Stimulated activated CD4-positive, alpha-beta T cell treated with anti-CD3 and anti-CD28 coated beads, Interleukin-4, amount 100 ng/mL, for 1 hour (primary cell): ENCODE measurements at regions not wholly inside any gene's neighbourhood (a gene's known extent, or its start where the extent isn't known, plus 50 kb on each side); places are given as distances from the start of the nearest gene placed in this dataset.
A peak's percentile ranks its signal among the peaks of the same experiment; 100 is the strongest.

Experiments
- DNase-seq: peaks from one replicate; pipeline ENCODE4 v3.0.0-alpha.2; 2020

DNA sequence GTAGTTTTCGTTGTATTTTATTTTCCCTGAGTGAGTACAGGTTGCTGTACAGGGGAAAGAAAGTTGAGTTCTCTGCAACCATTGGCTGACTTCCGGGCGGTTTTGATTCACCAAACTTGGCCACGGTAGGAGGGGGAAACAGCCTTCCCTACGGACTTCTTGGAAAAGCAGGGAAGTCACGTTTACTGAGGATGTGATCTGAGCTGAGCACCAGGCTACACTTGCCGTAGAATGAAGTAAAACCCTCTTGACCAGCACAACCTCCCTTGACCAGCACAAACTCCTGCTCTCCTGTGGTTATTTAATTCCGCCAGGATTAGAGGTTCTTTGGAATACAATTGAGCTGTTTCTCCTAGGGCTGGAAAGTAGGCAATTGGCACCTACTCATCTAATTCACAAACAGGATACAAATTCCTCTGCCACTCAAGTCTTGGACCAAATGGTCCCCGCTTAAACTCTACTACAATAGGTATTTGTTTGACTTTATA is 242.0 kb upstream of the RBFOX1 start:
- DNase-seq, result no peak

DNA sequence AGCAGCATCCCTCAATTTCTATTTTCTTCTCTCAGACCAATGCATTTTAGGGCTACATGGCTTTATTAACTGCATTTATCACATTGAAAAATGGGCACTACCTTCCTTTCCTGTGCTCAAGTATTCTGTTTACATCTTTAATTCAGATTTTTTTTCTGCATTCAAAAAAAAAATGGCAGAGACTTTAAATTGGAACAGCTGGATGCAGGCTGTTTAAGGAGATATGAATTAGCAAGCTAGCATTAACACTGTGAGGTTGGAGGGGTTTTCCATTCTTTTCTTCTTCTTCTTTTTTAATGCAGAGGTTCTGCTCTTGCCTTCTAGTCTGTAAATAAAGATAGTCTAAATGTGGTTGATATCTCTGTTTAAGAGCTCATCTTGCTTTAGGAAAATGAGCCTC is 242.9 kb upstream of the RBFOX1 start:
- no peak for DNase-seq

- no peak for DNase-seq
Observed at GRCh38 chr16:7088711-7089110, 243.9 kb upstream of the RBFOX1 start.

- DNase-seq, result no peak
Observed at GRCh38 chr16:7086822-7087616, 245.6 kb upstream of the RBFOX1 start.

DNA sequence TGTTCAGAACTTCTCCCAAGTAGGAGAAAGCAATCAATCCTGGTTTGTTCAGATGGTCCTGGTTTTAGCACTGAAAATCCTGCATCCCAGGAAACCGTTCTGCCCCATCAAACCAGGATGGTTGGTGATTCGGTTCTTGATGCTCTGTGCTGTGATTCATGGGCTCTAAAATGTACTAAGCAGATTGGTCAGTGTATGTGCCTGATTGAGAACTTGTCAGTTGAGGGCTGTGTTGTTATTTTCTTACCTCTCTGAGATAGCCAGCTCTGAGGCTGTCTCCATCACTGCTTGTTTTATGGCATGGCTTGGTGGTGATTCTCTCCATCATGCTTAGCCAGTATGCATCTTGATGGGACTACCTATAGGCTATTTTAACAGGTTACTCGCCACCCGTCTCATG is 246.9 kb upstream of the RBFOX1 start:
- no peak for DNase-seq

GRCh38 chr16:7083096-7083495 is 249.5 kb upstream of the RBFOX1 start:
- DNase-seq, result no peak

DNA sequence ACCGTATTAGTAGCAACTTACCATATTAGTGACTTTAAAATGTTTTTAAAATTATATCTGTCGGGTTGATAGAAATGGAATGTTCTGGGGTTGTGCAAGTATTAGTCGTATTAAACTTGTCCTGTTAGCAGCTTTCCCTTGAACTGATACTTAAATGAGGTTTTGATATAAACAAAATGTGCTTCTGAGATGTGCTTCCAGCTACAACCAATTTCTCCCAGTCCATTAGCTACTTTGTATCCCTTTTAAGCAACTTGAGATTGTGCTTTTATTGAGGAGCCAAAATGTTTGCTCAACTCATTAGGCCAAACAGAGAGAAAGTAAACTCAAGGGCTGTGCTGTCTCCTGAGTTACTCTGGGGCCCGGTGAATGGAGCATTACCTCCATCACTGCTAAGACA is 255.0 kb upstream of the RBFOX1 start:
- no peak for DNase-seq

DNA sequence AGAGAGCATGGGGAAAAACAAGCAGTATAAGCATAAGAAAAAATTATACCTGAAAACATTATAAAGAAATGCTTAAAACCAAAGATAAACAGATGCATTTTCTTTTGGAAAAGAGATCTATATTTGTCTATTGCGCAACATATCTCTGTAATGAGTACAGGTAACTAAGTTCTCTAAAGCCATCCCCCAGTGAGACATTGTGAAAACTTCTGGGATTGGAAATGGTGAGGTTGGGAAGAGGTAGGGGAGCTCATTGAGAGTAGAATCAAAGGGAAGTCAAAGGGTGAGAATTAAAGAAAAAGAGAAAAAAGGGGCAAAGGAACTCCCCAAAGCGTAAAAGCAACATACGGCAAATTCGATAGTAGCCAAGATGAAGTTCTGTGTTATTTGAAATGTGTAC is 257.9 kb upstream of the RBFOX1 start:
- no peak for DNase-seq

DNA sequence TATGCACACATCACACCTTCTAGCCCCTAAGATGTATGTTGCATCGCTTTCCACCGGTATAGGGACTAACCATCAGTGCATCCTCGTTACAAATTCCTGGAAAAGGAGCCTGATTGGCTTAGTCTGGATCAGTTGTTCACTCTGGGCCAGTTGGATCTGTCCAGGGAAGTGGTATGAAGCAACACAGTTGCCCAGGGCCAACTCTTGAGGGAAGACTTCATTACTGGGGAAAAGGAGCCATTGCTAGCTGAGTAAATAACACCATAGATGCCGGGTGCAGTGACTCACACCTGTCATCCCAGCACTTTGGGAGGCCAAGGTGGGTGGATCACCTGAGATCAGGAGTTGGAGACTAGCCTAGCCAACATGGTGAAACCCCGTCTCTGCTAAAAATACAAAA is 275.2 kb upstream of the RBFOX1 start:
- DNase-seq, result no peak

GRCh38 chr16:7055443-7055842 is 277.2 kb upstream of the RBFOX1 start:
- no peak for DNase-seq

DNA sequence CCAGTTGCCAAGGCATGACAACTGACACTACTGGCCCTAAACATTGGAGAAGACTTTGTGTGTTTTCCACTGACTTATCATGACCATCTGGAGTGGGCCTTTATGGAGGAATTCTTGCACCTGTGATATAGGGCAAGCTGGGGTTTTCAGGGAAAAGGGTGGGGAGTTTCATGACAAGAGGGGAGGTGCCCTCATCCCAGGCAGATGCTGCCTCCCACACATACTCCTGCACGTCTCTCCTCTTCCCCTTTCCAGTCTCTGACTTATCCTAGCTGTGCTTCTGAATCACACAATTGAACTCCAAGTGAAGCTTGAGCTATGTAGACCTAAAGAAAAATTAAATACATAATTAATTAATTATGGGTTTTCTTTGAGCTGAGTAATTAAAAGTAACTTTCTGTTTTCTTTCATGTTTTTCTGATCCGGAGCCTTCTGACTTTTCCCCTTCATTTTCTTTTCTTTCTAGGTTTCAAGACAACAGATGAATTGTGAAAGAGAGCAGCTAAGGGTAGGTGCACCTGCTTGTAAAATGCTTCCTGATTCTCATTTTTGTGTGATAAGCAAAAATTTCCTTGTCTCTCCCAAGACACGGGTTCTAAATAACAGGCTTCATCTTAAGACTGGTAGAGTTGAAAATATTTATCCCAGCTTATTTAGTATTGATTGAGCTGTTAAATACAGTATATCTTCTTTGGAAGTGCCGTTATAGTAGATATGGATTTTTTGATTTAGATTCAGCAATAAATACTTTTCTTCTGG is 280.9 kb upstream of the RBFOX1 start:
- no peak for DNase-seq

GRCh38 chr16:7044331-7044730 is 288.3 kb upstream of the RBFOX1 start:
- DNase-seq, result no peak

GRCh38 chr16:7038475-7038874 is 294.2 kb upstream of the RBFOX1 start:
- no peak for DNase-seq

GRCh38 chr16:7037495-7037894 is 295.1 kb upstream of the RBFOX1 start:
- DNase-seq, result no peak

DNA sequence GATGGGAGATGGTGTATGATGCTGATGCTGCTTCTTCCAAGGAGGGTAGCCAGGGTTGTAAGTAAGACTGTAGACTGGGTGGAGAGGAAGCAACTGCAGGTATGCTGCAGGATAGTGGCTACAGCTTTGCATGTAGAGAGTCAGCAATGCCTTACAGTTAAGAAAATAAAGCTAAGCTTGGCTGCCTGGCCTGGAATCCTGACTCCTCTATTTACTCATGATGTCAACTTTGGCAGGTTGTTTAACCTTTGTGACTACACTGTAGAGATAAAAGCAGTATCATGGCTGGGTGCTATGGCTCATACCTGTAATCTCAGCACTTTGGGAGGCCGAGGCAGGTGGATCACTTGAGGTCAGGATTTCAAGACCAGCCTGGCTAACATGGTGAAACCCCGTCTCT is 301.6 kb upstream of the RBFOX1 start:
- DNase-seq, result no peak

DNA sequence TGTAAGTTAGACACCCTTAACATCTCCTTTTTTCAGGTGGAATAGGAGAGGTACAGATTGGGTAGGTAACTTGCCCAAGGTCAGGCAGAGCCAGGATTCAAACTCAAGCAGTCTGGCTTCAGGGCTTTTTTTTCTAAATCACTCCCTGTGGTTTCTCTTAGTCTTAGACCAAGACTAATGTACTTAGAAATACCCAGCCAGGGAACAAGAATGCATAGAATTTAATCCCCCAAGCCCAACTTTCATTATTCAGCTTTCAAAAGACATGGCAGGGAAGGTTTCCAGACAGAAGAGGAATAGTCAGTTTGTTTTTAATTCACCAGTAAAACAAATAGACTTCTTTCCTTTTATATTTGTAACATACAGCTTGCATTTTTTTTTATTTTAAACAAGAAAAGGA is 305.2 kb upstream of the RBFOX1 start:
- no peak for DNase-seq

GRCh38 chr16:7026639-7027038 is 306.0 kb upstream of the RBFOX1 start:
- no peak for DNase-seq

DNA sequence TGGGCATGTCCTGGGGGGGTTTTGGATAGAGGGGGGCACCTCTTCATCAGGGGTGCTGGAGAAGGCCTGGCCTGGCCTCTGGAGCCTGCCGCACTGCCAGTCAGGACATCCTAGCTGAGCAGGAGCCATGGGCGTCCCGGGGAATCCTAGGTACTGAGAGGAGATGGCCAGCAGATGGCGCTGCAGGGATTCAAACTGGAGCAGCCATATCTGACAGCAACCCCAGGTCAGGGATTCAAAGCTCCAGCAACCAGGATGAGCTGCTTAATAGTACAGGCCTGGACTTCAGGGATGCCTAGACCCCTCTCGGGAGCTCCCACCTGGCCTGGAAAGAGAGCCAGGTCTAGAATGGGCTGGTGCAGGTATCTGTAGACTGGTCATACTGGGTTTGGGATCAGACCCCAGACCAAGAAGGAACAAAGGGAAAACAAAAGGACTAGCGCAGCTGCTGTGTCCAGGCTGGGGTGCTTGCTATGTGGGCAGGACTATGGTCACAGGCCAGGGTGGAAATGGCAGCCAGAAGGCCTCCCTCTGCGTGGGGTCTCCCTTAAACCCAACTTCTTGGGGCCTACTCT is 306.9 kb upstream of the RBFOX1 start:
- DNase-seq, result peak; percentile 11

DNA sequence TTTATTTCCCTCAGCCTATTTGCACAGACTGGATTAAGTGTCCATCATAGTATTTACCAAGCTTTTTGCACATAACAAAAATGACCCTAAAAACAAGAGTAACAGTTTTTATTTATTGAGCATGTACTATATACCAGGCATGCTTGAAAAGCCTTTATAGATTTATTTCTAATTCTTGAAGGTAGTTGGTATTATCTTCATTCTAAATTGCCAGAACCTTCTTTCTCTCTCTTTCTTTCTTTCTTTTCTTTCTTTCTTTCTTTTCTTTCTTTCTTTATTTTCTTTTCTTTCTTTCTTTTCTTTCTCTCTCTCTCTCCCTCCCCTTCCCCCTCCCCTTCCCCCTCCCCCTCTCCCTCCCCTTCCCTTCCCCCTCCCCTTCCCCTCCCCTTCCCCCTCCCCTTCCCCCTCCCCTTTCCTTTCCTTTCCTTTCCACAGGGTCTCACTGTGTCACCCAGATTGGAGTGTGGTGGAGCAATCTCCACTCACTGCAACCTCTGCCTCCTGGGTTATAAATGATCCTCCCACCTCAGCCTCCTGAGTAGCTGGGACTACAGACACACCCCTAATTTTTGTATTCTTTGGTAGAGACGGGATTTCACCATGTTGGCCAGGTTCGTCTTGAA is 310.9 kb upstream of the RBFOX1 start:
- DNase-seq, result no peak

- DNase-seq, result no peak
Observed at GRCh38 chr16:7017006-7017662, 315.5 kb upstream of the RBFOX1 start.

GRCh38 chr16:7014756-7015155 is 317.9 kb upstream of the RBFOX1 start:
- no peak for DNase-seq

GRCh38 chr16:7013990-7014389 is 318.7 kb upstream of the RBFOX1 start:
- no peak for DNase-seq

GRCh38 chr16:7004266-7004665 is 328.4 kb upstream of the RBFOX1 start:
- DNase-seq, result no peak
